DOHH2 (cell line): ENCODE measurements at regions not wholly inside any gene's neighbourhood (a gene's known extent, or its start where the extent isn't known, plus 50 kb on each side); places are given as distances from the start of the nearest gene placed in this dataset.

Experiments used
- H3F3A ChIP-seq: fragments of 200-600 bp; sonication (generic), shearing (Covaris generic); 2 replicates; pipeline ENCODE4 v1.6.0; 2016; ENCODE audit warnings: antibody characterized with exemption, mild to moderate bottlenecking; ENCODE audit not compliant: control insufficient read depth, insufficient read depth
- H3K27ac ChIP-seq: fragments of 200-600 bp; sonication (generic); 2 replicates; pipeline ENCODE4 v1.5.1; 2014; ENCODE audit warnings: low read depth, mild to moderate bottlenecking, low read length, moderate library complexity
- H3K27me3 ChIP-seq: fragments of 200-600 bp; sonication (generic); 2 replicates; pipeline ENCODE4 v1.6.1; 2014; ENCODE audit warnings: mild to moderate bottlenecking, low read length, mixed read lengths; ENCODE audit not compliant: control insufficient read depth
- H3K36me3 ChIP-seq: fragments of 200-600 bp; sonication (generic); 2 replicates; pipeline ENCODE4 v1.6.1; 2014; ENCODE audit warnings: mild to moderate bottlenecking, low read length, moderate library complexity, mixed read lengths; ENCODE audit not compliant: control insufficient read depth
- H3K4me1 ChIP-seq: fragments of 200-600 bp; sonication (generic); 2 replicates; pipeline ENCODE4 v1.6.1; 2014; ENCODE audit warnings: mild to moderate bottlenecking, low read length, mixed read lengths; ENCODE audit not compliant: control insufficient read depth
- H3K4me2 ChIP-seq: fragments of 200-600 bp; sonication (generic); 2 replicates; pipeline ENCODE4 v1.6.0; 2014; ENCODE audit warnings: mild to moderate bottlenecking, low read length, moderate library complexity
- H3K4me3 ChIP-seq: fragments of 200-600 bp; sonication (generic); 2 replicates; pipeline ENCODE4 v1.5.1; 2014; ENCODE audit warnings: mild to moderate bottlenecking, low read length, mixed read lengths
- H3K79me2 ChIP-seq: fragments of 200-600 bp; sonication (generic); 2 replicates; pipeline ENCODE4 v1.6.1; 2014; ENCODE audit warnings: mild to moderate bottlenecking, low read length, mixed read lengths; ENCODE audit not compliant: control insufficient read depth
- H3K9me2 ChIP-seq: fragments of 200-600 bp; sonication (generic); replicated peaks from 2 replicates; pipeline ENCODE4 v1.6.1; 2014; ENCODE audit warnings: mild to moderate bottlenecking, low read length, mixed read lengths; ENCODE audit not compliant: control insufficient read depth
- H3K9me3 ChIP-seq: fragments of 200-600 bp; sonication (generic); 2 replicates; pipeline ENCODE4 v1.6.1; 2014; ENCODE audit warnings: antibody characterized with exemption, low read length, mixed read lengths; ENCODE audit not compliant: control insufficient read depth, insufficient read depth
- H4K20me1 ChIP-seq: fragments of 200-600 bp; sonication (generic); 2 replicates; pipeline ENCODE4 v1.6.0; 2014; ENCODE audit warnings: low read depth, mild to moderate bottlenecking, antibody characterized with exemption, low read length, moderate library complexity; ENCODE audit not compliant: control insufficient read depth, insufficient read depth
- EZH2phosphoT487 ChIP-seq: fragments of 200-600 bp; sonication (generic); IDR thresholded peaks from 2 replicates; pipeline ENCODE4 v1.6.1; 2017; ENCODE audit warnings: borderline replicate concordance, mild to moderate bottlenecking, antibody characterized with exemption, low read length, moderate library complexity, mixed read lengths
- TF ChIP-seq, protein P1 (sequence below): fragments of 200-600 bp; sonication (generic); IDR thresholded peaks from one replicate; pipeline ENCODE4 v1.5.1; 2014; ENCODE audit warnings: antibody characterized with exemption, mild to moderate bottlenecking, low read depth, low read length; ENCODE audit not compliant: poor library complexity, severe bottlenecking

DNA sequence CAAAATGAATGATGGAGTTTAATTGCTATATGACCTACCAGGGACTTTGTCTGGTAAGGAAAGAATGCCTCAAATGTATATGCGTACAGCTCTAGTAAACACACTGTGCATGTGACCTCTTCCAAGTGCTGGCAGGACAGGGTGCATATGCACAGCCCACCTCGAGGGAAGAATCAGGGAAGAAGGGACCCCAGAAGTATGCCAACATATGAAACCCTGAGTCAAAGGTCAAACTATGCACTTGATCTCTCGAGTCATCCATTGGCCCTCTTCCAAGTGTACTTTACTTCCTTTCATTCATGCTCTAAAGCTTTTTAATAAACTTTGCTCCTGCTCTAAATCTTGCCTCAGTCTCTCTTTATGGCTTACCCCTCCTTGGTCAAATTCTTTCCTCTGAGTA lies 804.6 kb upstream of the COX7C start:
- Histone ChIP-seq H3K4me2 (no peak overlapping the region), H3F3A (no peaks in the 10 kb centered on the region), H3K9me2 (no peaks in the 10 kb centered on the region), H3K27ac (no peak overlapping the region), H3K9me3 (no peaks in the 10 kb centered on the region), H3K36me3 (no peaks in the 10 kb centered on the region), H4K20me1 (no peaks in the 10 kb centered on the region), H3K27me3 (no peaks in the 10 kb centered on the region), H3K4me3 (no peak overlapping the region), H3K79me2 (no peaks in the 10 kb centered on the region), H3K4me1 (no peaks in the 10 kb centered on the region)
- TF ChIP-seq, protein P1, sequence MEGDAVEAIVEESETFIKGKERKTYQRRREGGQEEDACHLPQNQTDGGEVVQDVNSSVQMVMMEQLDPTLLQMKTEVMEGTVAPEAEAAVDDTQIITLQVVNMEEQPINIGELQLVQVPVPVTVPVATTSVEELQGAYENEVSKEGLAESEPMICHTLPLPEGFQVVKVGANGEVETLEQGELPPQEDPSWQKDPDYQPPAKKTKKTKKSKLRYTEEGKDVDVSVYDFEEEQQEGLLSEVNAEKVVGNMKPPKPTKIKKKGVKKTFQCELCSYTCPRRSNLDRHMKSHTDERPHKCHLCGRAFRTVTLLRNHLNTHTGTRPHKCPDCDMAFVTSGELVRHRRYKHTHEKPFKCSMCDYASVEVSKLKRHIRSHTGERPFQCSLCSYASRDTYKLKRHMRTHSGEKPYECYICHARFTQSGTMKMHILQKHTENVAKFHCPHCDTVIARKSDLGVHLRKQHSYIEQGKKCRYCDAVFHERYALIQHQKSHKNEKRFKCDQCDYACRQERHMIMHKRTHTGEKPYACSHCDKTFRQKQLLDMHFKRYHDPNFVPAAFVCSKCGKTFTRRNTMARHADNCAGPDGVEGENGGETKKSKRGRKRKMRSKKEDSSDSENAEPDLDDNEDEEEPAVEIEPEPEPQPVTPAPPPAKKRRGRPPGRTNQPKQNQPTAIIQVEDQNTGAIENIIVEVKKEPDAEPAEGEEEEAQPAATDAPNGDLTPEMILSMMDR: no peak
- TF ChIP-seq EZH2phosphoT487: no peak

DNA sequence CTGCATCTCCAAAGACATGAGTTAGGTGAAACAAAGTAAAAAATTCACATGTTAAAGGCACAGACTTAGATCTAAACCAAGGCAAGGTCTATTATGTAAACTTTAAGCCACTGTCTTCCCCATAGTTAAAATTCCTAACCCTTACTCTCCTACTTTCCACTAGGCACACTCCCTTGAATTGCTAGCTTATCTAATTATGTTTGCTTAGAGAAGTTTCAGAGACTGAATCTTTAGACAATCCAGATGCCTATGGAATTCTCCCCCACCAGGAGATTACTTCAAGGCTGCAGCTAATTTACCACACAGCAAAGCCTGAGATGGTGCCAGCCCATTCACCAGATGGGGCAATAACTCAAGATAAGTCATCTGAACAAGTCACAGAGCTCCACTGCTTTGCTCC lies 803.1 kb upstream of the COX7C start:
- TF ChIP-seq EZH2phosphoT487: no peak
- TF ChIP-seq, protein P1: no peak
- Histone ChIP-seq H3K36me3 (no peaks in the 10 kb centered on the region), H4K20me1 (no peaks in the 10 kb centered on the region), H3K9me3 (no peaks in the 10 kb centered on the region), H3K27ac (no peak overlapping the region), H3K27me3 (no peaks in the 10 kb centered on the region), H3K4me3 (no peak overlapping the region), H3K79me2 (no peaks in the 10 kb centered on the region), H3F3A (no peaks in the 10 kb centered on the region), H3K4me1 (no peaks in the 10 kb centered on the region), H3K9me2 (no peaks in the 10 kb centered on the region), H3K4me2 (no peak overlapping the region)

DNA sequence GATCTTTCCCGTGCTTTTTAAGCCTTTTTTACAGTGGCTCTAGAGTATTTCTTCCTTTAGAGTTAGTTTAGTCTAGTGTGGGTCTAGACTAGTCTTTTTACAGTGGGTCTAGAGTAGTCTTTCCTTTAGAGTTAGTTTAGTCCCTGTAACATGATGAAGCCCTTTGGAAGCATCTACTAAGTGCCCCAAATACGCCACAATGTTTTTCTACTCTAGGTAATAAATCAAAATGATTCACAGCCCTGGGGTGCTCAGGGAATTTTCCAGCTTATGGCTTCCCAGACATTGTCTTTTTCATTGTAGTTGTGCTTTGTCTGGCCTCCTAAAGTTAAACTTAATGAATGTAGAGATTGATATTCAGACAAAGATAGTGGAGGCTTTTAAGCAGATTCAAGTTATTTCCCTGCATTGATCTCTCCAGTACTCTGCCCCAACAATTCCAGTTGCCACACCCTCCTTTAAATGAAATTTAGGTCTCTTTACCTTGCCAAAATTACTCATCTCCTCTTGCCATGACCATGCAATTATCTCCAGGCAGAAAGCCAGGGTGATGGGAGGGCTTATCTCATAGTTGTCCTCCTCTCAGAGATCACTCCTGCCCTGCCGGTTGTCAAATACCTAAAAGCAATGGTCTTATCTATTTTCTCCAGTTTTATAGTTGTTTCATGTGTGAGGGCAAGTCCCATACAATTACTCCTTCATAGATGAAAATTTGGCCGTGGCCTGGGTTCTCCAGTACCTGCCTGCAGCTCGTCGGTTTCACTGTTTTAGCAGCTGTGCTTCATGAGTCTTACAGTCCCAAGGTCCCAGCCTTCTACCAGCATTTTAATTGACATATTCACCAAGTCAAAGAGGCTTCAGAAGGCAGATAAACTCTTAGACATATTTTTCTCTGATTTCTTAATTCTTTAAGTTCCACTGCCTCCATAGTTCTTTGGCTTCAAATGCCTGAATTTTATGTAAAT lies 794.0 kb upstream of the COX7C start:
- Histone ChIP-seq H3K27me3 (no peaks in the 10 kb centered on the region), H3F3A (no peaks in the 10 kb centered on the region), H3K9me3 (no peaks in the 10 kb centered on the region), H4K20me1 (no peaks in the 10 kb centered on the region), H3K4me2 (no peak overlapping the region), H3K4me1 (no peaks in the 10 kb centered on the region), H3K4me3 (no peak overlapping the region), H3K9me2 (no peaks in the 10 kb centered on the region), H3K36me3 (no peaks in the 10 kb centered on the region), H3K79me2 (no peaks in the 10 kb centered on the region), H3K27ac (no peak overlapping the region)
- TF ChIP-seq EZH2phosphoT487: no peak

DNA sequence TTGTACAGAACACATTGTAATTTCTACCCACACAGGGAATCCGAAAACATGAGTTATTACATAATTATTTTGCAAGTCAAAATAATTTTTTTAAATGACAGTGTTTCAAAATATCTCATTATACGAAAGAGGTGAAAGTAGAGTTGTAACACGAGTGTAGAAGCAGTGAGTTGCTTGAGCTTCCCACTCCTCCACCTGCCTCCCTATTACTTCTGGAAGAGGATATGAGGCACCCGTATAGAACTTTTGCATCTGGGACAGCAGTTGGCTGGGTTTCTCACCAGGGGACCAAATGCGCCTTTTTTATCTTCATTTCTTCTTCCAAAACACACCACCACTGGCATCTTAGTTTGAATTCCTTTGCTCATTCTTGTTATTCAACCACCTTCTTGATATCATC lies 779.0 kb upstream of the COX7C start:
- H3K4me1 ChIP-seq: no peaks in the 10 kb centered on the region
- no peak overlapping the region for H3K4me2 ChIP-seq
- no peak overlapping the region for H3K27ac ChIP-seq
- no peaks in the 10 kb centered on the region for H3K36me3 ChIP-seq
- H3K4me3 ChIP-seq: no peak overlapping the region
- H3F3A ChIP-seq: no peaks in the 10 kb centered on the region
- no peaks in the 10 kb centered on the region for H3K9me3 ChIP-seq
- TF ChIP-seq, protein P1: no peak
- no peak for TF ChIP-seq EZH2phosphoT487
- H4K20me1 ChIP-seq: no peaks in the 10 kb centered on the region
- H3K9me2 ChIP-seq: no peaks in the 10 kb centered on the region
- H3K27me3 ChIP-seq: no peaks in the 10 kb centered on the region
- no peaks in the 10 kb centered on the region for H3K79me2 ChIP-seq
